BJ (cell line): ENCODE measurements at regions not wholly inside any gene's neighbourhood (a gene's known extent, or its start where the extent isn't known, plus 50 kb on each side); places are given as distances from the start of the nearest gene placed in this dataset.

Experiments
- CTCF ChIA-PET: fragments of 350-600 bp; formaldehyde crosslinking; extraction: SDS; loops from one replicate; lab custom pipeline; 2021; ENCODE audit warnings: antibody characterized with exemption, inconsistent platforms; lab: Yijun Ruan, JAX
- POLR2A ChIA-PET: fragments of 300-600 bp; sonication (Branson Sonifier 250); formaldehyde crosslinking; extraction: SDS; loops from one replicate; lab custom pipeline; 2021; ENCODE audit warnings: antibody characterized with exemption; lab: Charles Lee
- DNase-seq: peaks from one replicate; pipeline ENCODE4 v3.0.0-alpha.2; 2011; ENCODE audit warnings: low read depth
- H3K27me3 ChIP-seq: 2 replicates; pipeline ENCODE4 v1.6.0; 2011; ENCODE audit warnings: low read length; ENCODE audit not compliant: control insufficient read depth, insufficient read depth
- H3K36me3 ChIP-seq: 2 replicates; pipeline ENCODE4 v1.5.1; 2011; ENCODE audit warnings: low read length; ENCODE audit not compliant: control insufficient read depth, insufficient read depth
- H3K4me3 ChIP-seq: 2 replicates; pipeline ENCODE4 v1.5.1; 2011; ENCODE audit warnings: low read depth, mild to moderate bottlenecking, control low read depth, low read length
- CTCF ChIP-seq: IDR thresholded peaks from 2 replicates; pipeline ENCODE4 v1.5.1; 2011; ENCODE audit warnings: low read depth, mild to moderate bottlenecking, control low read depth, inconsistent platforms, low read length, moderate library complexity; ENCODE audit not compliant: insufficient read depth

GRCh38 chr3:147900851-147901250 is 491.7 kb downstream of the ZIC1 start:
- H3K27me3 ChIP-seq, result no peaks in the 10 kb centered on the region
- no peaks in the 10 kb centered on the region for H3K36me3 ChIP-seq
- DNase-seq, result no peak
- ChIA-PET POLR2A (no interaction called here), CTCF (no interaction called here)
- TF ChIP-seq CTCF, result no peak
- no peak overlapping the region for H3K4me3 ChIP-seq

GRCh38 chr3:147903026-147903425 is 493.9 kb downstream of the ZIC1 start:
- DNase-seq, result no peak
- CTCF ChIA-PET, result interaction anchor here (1.2 kb wide), 1 partner anchor 20 kb away, joined by 4 read pairs; no protein-coding TSS in a partner anchor
- Histone ChIP-seq H3K36me3 (no peaks in the 10 kb centered on the region), H3K27me3 (no peaks in the 10 kb centered on the region), H3K4me3 (no peak overlapping the region)
- TF ChIP-seq CTCF, result no peak
- POLR2A ChIA-PET, result no interaction called here

GRCh38 chr3:147904421-147904820 is 495.3 kb downstream of the ZIC1 start:
- TF ChIP-seq CTCF, result no peak
- Histone ChIP-seq H3K27me3 (no peaks in the 10 kb centered on the region), H3K36me3 (no peaks in the 10 kb centered on the region), H3K4me3 (no peak overlapping the region)
- ChIA-PET POLR2A (no interaction called here), CTCF (interaction anchor here (1.2 kb wide), 1 partner anchor 21 kb away, joined by 4 read pairs; no protein-coding TSS in a partner anchor)
- no peak for DNase-seq

GRCh38 chr3:147906285-147906684 is 497.1 kb downstream of the ZIC1 start:
- POLR2A ChIA-PET, result no interaction called here
- Histone ChIP-seq H3K27me3 (no peaks in the 10 kb centered on the region), H3K36me3 (no peaks in the 10 kb centered on the region), H3K4me3 (no peak overlapping the region)
- CTCF ChIA-PET, result no interaction called here
- DNase-seq, result no peak
- no peak for TF ChIP-seq CTCF

GRCh38 chr3:147914532-147914931 is 505.4 kb downstream of the ZIC1 start:
- Histone ChIP-seq H3K36me3 (no peaks in the 10 kb centered on the region), H3K4me3 (no peak overlapping the region), H3K27me3 (no peaks in the 10 kb centered on the region)
- CTCF ChIA-PET, result no interaction called here
- no peak for TF ChIP-seq CTCF
- POLR2A ChIA-PET, result no interaction called here
- DNase-seq, result no peak
